Stomach (tissue), 4 donors: ENCODE measurements at regions not wholly inside any gene's neighbourhood (a gene's known extent, or its start where the extent isn't known, plus 50 kb on each side); places are given as distances from the start of the nearest gene placed in this dataset.

Experiments used
- CTCF ChIP-seq, 7 experiments: fragments of 450-650 bp in 4 of 7; fragments of 200-600 bp in 3 of 7; sonication (generic) in 3 of 7; IDR thresholded peaks; one replicate each; pipeline ENCODE4 v1.5.1; 2016 to 2019; ENCODE audit warnings: antibody characterized with exemption in 7 of 7, control low read depth in 2 of 7, mild to moderate bottlenecking in 1 of 7
- POLR2A ChIP-seq, 4 donors: fragments of 450-650 bp; IDR thresholded peaks; one replicate each; pipeline ENCODE4 v1.6.1; 2016; ENCODE audit warnings: antibody characterized with exemption in 4 of 4, control low read depth in 2 of 4, mild to moderate bottlenecking in 1 of 4, moderate library complexity in 1 of 4

- TF ChIP-seq POLR2A (IDR thresholded peaks at IDR 0.05) (no peak), CTCF (IDR thresholded peaks at IDR 0.05) (no peak)
Observed at GRCh38 chr5:68793074-68793473, 300.7 kb upstream of the SLC30A5 start.
